Astrocyte of the hippocampus (primary cell): ENCODE measurements at regions not wholly inside any gene's neighbourhood (a gene's known extent, or its start where the extent isn't known, plus 50 kb on each side); places are given as distances from the start of the nearest gene placed in this dataset.
A peak's percentile ranks its signal among the peaks of the same experiment; 100 is the strongest.
"Not testable (repeated sequence)": the region's sequence is repeated elsewhere in the genome, so short reads cannot be mapped to it uniquely, and the experiment has no call there.

Experiments used
- DNase-seq: peaks from one replicate; pipeline ENCODE4 v3.0.0; 2011; ENCODE audit warnings: low read depth, low spot score

DNA sequence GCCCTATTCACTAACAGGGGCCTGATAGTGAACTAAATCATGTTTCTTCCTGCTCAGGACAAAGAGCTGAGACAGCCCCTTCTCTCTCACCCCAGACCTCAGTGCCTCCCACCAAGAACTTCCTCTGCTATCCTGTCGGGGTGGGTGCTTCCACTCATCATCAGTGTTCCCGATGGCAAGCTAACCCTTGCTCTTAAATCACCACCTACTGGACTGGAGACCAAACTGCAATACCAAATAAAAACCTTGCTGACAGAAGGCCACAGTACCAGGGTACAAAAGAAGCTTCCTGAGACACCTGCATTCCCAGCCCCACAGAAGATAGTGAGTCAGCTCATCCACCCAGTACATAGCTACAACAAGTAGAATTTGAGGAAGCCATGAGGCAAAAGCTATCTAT lies 799.5 kb downstream of the LTN1 start:
- no peak for DNase-seq

DNA sequence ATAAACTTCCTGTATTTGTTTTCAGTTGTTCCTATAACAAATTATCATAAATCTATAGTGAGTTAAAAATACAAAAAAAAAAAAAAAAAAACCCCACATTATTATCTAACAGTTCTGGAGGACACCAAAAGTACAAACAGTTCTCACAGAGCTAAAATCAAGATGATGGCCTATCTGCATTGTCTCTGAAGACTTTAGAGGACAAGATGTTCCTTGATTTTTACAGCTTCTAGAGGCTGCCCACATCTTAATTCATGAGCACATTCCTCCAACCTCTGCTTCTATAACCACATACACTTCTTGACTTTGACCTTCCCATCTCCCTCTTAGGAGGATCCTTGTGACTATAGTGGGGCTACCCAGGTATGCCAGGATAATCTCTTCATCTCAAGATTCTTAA lies 806.1 kb downstream of the LTN1 start:
- no peak for DNase-seq

- DNase-seq: no peak
Observed at GRCh38 chr21:28181730-28182129, 810.9 kb downstream of the LTN1 start.

DNA sequence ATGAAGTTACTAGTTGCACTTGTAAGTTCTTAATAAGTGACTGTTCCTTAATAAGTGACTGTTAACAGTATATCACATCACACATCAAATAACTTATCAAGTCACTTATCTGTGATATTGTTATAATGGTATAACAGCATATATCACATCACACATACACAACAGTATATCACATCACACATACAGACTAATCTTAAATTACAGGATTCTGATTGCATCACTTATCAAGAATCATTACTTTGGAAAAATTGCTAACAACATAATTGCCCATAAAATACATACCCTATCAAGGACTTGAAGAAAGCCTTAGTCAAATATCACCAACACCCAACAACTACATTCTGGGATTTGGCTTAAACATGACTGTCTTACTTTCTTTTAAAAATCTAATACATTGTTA lies 813.5 kb downstream of the LTN1 start:
- no peak for DNase-seq

DNA sequence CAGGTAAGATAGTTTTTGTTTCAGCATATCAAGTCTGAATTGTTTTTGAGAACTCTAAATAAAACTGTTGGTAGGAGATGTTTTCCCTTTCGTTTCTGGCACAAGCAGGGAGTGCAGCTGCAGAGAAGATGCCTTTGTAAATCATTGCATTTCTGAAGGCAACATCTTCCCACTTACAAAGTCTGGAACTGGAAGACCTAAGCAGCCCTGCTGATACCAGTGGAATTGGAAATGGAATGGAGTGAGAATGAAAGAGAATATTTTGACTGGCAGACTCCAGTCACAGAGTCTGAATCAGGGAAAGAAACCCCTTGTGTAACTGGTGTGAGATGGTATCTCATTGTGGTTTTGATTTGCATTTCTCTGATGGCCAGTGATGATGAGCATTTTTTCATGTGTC lies 815.6 kb downstream of the LTN1 start:
- no peak for DNase-seq

DNA sequence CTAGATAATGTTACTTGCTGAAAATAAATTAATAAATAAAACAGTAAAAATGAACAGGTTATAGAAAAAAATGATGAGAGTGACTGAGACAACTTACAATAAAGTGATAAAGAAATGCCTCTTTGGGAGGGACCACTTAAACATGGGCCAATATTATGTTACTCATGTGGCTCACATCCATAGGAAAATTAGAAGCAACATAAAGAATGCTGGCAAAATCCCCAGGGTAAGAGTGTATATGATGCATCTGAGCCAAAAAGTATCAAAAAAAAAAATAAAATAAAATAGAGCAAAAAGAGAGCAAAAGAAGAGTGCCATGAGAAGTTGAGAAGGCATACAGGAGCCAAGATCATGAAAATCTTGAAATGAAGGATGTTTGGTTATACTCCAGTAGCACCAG lies 818.0 kb downstream of the LTN1 start:
- no peak for DNase-seq

- DNase-seq: no peak
Observed at GRCh38 chr21:28174006-28174405, 818.7 kb downstream of the LTN1 start.

- DNase-seq: no peak
Observed at GRCh38 chr21:28172376-28172775, 820.3 kb downstream of the LTN1 start.

DNA sequence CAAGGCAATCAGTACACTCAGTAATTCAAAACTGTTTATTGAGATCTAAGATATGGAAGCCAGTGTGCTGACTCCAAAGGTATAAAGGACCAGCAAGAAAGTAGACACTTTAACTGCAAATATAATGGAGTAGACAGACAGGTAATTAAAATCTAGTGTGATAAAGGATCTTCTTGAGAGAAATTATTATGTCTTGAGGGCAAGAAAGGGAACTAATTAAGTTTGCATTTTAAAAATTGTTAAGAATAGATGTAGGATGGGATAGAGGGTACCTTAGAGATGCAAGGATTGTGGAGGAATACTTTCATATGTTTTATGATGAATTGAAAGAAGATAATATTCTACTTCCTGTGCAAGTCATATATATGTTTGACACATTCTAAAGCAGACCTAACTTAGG lies 825.3 kb downstream of the LTN1 start:
- DNase-seq: no peak

DNA sequence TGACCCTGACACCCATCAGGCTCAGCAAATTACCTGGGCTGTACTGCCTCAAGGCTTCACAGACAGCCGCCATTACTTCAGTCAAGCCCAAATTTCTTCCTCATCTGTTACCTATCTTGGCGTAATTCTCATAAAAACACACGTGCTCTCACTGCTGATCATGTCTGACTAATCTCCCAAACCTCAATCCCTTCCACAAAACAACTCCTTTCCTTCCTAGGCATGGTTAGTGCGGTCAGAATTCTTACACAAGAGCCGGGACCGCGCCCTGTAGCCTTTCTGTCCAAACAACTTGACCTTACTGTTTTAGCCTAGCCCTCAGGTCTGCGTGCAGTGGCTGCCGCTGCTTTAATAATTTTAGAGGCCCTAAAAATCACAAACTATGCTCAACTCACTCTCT lies 828.2 kb downstream of the LTN1 start:
- not testable (repeated sequence) for DNase-seq

GRCh38 chr21:28162052-28162451 lies 830.6 kb downstream of the LTN1 start:
- DNase-seq: not testable (repeated sequence)

DNA sequence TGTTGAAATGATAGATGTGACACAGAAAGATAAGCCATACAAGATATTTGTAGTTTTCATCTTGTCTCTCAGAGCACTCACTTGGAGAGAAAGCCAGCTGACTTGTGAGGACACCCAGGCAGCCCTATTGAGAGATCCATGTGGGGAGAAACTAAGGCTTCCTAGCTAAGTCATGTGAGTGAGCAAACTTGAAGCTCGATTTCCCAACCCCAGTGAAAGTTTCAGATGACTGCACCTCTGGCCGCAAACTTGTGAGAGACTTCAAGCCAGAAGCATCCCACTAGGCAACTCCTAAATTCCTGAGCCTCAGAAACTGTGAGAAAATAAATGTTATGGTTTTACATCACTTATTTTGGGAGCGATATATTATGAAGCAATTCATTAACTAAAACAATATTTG lies 832.3 kb downstream of the LTN1 start:
- no peak for DNase-seq

DNA sequence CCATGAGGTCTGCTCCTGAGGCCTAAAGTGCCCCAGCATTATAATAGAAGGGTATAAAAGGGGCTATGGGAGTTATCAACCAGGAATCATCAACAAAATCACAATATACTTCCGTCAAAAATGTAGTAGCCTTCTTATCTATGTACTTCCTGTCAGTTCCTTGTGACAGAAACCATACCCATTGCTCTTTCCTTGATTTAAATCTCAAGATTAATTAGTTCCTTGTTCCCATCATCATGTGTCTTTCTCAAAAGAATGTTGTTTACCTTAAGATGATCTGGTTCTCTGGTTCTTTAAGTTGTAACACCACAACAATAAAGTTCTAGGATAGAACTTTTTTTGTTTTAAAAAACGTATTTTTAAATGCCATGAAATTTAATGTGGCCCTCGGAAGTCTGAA lies 833.3 kb downstream of the LTN1 start:
- DNase-seq: no peak

DNA sequence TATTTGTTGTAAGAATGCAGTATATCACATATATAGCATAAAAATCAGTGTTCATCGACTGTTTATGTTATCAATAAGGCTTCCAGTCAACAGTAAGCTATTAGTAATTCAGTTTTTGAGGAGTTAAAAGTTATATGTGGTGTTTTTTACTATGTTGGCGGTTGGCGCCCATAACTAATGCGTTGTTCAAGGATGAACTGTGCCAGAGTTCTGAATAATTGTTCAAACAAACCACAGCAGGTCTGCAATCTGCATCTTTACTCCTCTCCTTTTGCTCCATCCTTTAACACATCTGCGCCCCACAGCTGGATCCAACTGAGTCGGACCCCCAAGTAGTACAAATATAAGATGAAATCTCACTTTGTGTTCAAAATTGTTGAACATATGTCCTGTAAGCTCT lies 836.1 kb downstream of the LTN1 start:
- DNase-seq: no peak

GRCh38 chr21:28154121-28154520 lies 838.6 kb downstream of the LTN1 start:
- DNase-seq: peak; percentile 39

DNA sequence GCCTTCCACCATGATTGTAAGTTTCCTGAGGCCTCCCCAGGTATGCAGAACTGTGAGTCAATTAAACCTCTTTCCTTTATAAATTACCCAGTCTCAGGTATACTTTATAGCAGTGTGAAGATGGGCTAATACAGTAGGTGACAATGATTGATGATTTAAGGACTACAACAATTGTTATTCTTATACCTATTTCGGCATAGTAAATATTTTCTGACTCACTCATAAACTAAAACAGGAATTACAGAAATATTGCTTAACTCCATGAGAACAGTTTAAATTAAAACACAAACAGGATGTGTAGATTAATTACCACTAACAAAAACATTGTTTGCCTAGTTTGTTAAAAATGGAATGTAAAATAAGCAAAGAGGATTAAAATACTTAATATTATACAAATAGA lies 839.9 kb downstream of the LTN1 start:
- no peak for DNase-seq

GRCh38 chr21:28151758-28152157 lies 840.9 kb downstream of the LTN1 start:
- no peak for DNase-seq

- no peak for DNase-seq
Observed at GRCh38 chr21:28150778-28151177, 841.9 kb downstream of the LTN1 start.

DNA sequence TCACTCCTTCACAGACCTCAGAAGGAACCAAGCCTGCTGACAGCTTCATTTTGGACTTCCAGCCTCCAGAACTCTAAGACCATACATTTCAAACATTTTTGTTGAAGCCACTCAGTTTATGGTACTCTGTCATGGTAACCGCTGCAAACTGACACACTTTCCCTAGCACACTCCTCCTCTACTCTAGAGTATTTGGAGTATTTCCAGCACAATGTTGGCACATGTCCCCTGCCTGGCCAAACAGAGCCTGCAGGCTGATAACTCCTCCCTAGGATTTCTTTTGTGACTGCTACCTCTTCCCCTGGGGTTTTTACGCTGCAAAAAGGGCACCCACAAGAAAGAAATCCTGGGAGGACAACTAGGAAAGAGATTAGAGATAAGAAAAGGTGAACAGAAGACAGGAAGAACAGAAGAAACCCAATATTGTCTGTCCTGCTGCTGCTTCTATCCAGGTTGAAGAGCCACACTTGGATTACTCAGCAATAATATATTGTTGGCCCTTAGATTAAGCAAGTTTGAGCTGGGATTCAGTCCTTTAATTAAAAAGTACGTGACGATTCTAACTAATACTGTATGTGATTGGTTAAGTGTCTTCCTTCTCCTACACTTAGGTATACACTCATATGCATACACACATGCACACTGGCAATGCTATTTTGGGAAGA lies 844.1 kb downstream of the LTN1 start:
- DNase-seq: peak; percentile 9

DNA sequence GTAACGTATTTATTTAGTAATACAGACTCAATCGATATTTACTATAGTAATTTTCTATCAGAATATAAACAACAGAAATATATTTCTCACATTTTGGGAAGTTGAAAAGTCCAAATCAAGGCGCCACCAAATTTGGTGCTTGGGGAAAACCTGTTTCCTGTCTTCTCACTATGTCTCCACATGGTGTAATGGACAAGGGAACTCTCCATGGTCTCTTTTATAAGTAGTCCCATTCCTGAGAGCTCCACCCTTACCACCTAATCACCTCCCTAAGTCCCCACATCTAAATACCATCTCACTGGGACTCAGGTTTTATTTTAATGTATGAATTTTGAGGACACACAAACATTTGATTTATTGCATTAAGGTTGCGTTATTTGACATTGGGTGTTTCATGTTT lies 848.0 kb downstream of the LTN1 start:
- no peak for DNase-seq

DNA sequence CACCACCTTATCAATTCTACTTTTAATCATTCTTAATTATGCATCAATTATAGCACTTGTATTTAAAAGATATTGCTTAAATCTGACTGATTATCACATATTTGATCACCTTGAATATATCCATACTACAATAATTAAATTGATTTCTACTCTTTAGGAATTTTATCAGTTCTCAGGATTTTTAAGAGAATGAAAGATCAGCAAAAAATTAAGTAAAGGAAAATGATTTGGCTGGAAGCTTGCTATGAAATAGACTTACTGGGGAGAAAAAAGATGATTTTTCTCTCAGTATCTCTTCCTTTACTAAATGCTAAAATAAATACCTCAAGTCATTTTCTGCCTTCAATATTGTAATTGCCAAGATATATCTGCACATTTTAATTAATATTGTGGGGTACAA lies 848.6 kb downstream of the LTN1 start:
- no peak for DNase-seq

GRCh38 chr21:28142697-28143096 lies 850.0 kb downstream of the LTN1 start:
- peak; percentile 24 for DNase-seq

DNA sequence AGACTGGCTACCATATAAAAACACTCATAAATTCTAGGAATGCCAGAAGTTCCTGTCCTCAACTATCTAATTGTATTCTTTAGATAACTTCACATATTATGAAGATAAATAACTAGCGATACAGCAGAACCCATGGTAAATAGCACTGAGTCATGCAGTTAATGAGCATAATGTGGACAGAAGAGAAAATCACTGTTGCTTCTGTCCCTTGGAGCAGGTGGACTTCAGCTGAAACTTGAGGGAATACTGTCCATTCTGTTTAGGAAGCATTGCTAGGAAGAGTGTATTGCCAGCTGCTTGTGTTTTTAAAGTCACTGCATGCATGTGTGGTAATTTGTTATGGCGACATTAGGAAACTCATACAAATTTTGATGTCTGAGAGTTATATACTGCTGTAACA lies 854.4 kb downstream of the LTN1 start:
- no peak for DNase-seq

- no peak for DNase-seq
Observed at GRCh38 chr21:28136656-28137255, 855.9 kb downstream of the LTN1 start.
